Activated CD4-positive, alpha-beta T cell treated with anti-CD3 and anti-CD28 coated beads for 48 hours (primary cell): ENCODE measurements at regions not wholly inside any gene's neighbourhood (a gene's known extent, or its start where the extent isn't known, plus 50 kb on each side); places are given as distances from the start of the nearest gene placed in this dataset.
"Not testable (repeated sequence)": the region's sequence is repeated elsewhere in the genome, so short reads cannot be mapped to it uniquely, and the experiment has no call there.

ENCODE experiments used
- DNase-seq: peaks from one replicate; pipeline ENCODE4 v3.0.0-alpha.2; 2020

DNA sequence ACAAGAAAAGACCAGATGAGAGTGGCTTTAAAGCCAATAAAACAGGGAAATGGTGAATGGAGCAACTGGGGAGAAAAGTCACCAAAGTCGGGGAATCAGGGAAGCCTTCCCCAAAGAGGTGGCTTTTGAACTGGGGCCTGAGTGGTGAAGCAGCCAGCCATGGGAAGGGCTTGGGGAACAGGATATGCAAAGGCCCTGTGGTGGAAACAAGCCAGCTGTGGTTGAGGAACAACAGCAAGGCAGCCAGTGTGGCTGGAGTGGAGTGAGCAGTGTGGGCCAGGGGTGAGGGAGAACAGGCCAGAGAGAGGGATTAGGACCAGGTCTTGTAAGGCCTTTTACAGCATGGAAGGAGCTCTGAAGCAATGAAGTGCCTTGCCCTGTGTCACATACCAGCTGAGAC lies 51.0 kb upstream of the ROPN1B start:
- DNase-seq = not testable (repeated sequence)

DNA sequence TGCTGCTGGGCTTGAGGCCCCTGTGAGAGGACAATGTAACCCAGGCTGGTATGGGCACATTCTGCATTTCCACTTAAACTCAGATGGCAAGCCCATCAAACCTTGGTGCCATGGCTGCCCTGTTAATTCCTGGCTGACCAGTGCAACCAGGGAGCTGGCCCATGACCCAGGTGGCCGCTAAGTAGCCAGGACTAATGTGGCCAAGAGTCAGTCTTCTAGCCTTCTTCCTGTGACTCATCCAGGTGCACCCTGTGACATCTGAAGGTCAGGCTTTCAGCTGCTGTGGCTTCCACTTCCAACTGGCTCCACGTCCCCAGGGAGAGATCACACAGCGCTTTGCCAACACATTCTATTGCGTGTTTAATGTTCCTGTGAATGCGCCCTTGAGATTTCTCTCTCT lies 50.5 kb upstream of the ROPN1B start:
- not testable (repeated sequence) for DNase-seq

DNA sequence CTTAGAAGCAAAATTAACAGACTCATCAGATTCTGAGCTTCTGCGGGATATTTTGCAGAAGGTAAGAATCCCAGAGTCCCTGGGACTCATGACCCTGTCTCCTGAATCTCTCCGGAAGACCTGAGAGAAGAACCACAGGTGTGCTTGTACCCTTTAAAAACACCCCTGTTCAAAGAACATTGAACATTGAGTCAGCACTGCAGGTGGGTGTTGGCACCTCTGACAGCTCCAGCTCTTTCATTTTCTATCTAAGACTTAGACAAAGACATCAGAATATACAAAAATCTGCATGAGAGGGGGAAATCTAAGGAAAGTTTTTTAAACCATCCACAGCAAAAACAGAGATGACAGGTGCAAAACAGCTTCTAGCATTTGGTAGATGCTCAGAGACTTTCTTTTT lies 50.1 kb upstream of the ROPN1B start:
- not testable (repeated sequence) for DNase-seq
